Fibroblast of lung (primary cell): ENCODE measurements at regions not wholly inside any gene's neighbourhood (a gene's known extent, or its start where the extent isn't known, plus 50 kb on each side); places are given as distances from the start of the nearest gene placed in this dataset.

Experiments used
- CTCF ChIP-seq, 2 donors: IDR thresholded peaks in 1 of 2; conservative IDR thresholded peaks in 1 of 2; 1 replicate in 1 of 2; 2 replicates in 1 of 2; pipeline ENCODE4 v1.5.1; 2011 to 2012; ENCODE audit warnings: low read length in 2 of 2, control low read depth in 1 of 2, inconsistent platforms in 1 of 2, low read depth in 1 of 2, mild to moderate bottlenecking in 1 of 2
- EZH2 ChIP-seq: IDR thresholded peaks from 2 replicates; pipeline ENCODE4 v1.5.1; 2012; ENCODE audit warnings: low read length, control low read depth, mild to moderate bottlenecking; ENCODE audit errors: missing control alignments

- TF ChIP-seq CTCF (conservative IDR thresholded peaks at IDR 0.05 in 1 of 2, IDR thresholded peaks at IDR 0.05 in 1 of 2; ENCODE audit: low read depth in 1 of 2, low read length in 2 of 2) (no peak), EZH2 (no peak)
Observed at GRCh38 chr21:16552880-16553279, 823.1 kb downstream of the USP25 start.
